ENCODE measurements at regions not wholly inside any gene's neighbourhood (a gene's known extent, or its start where the extent isn't known, plus 50 kb on each side); places are given as distances from the start of the nearest gene placed in this dataset.

- no peaks in the 10 kb centered on the region for H4K20me1 ChIP-seq (ENCODE audit: insufficient read depth)
- H3K79me2 ChIP-seq (ENCODE audit: insufficient read depth, low read depth), result no peaks in the 10 kb centered on the region
- no peaks in the 10 kb centered on the region for H3K4me1 ChIP-seq (ENCODE audit: low read depth, poor library complexity, severe bottlenecking)
- H3K4me2 ChIP-seq, result no peak overlapping the region
- no peaks in the 10 kb centered on the region for H3K27me3 ChIP-seq (ENCODE audit: insufficient read depth, low read depth)
- no peak overlapping the region for H3K4me3 ChIP-seq (IDR thresholded peaks at IDR 0.05; ENCODE audit: insufficient read depth, low read depth, low read length)
- no peak for TF ChIP-seq CTCF (conservative IDR thresholded peaks at IDR 0.05; ENCODE audit: low read depth, low read length)
- H3K27ac ChIP-seq, result no peak overlapping the region
- no peaks in the 10 kb centered on the region for H3K36me3 ChIP-seq (ENCODE audit: insufficient read depth)
- H3K9ac ChIP-seq, result no peak overlapping the region
- H2AFZ ChIP-seq (ENCODE audit: low read depth), result no peak overlapping the region
These were observed 235.0 kb downstream of the PMAIP1 start for GRCh38 chr18:60134806-60135205.

GRCh38 chr18:60130284-60130683, 230.5 kb downstream of the PMAIP1 start:
- H3K36me3 ChIP-seq (ENCODE audit: insufficient read depth), result no peaks in the 10 kb centered on the region
- no peak overlapping the region for H3K27ac ChIP-seq
- no peaks in the 10 kb centered on the region for H4K20me1 ChIP-seq (ENCODE audit: insufficient read depth)
- H3K4me3 ChIP-seq (IDR thresholded peaks at IDR 0.05; ENCODE audit: insufficient read depth, low read depth, low read length), result no peak overlapping the region
- H3K4me1 ChIP-seq (ENCODE audit: low read depth, poor library complexity, severe bottlenecking), result no peaks in the 10 kb centered on the region
- no peak overlapping the region for H2AFZ ChIP-seq (ENCODE audit: low read depth)
- no peak for TF ChIP-seq CTCF (conservative IDR thresholded peaks at IDR 0.05; ENCODE audit: low read depth, low read length)
- H3K27me3 ChIP-seq (ENCODE audit: insufficient read depth, low read depth), result no peaks in the 10 kb centered on the region
- H3K4me2 ChIP-seq, result no peak overlapping the region
- H3K9ac ChIP-seq, result no peak overlapping the region
- no peaks in the 10 kb centered on the region for H3K79me2 ChIP-seq (ENCODE audit: insufficient read depth, low read depth)

GRCh38 chr18:60123031-60123430, 223.2 kb downstream of the PMAIP1 start:
- H3K4me3 ChIP-seq (IDR thresholded peaks at IDR 0.05; ENCODE audit: insufficient read depth, low read depth, low read length), result no peak overlapping the region
- H3K9ac ChIP-seq, result no peak overlapping the region
- no peaks in the 10 kb centered on the region for H3K79me2 ChIP-seq (ENCODE audit: insufficient read depth, low read depth)
- no peak overlapping the region for H3K4me2 ChIP-seq
- no peaks in the 10 kb centered on the region for H3K36me3 ChIP-seq (ENCODE audit: insufficient read depth)
- H3K4me1 ChIP-seq (ENCODE audit: low read depth, poor library complexity, severe bottlenecking), result no peaks in the 10 kb centered on the region
- no peak overlapping the region for H2AFZ ChIP-seq (ENCODE audit: low read depth)
- no peaks in the 10 kb centered on the region for H4K20me1 ChIP-seq (ENCODE audit: insufficient read depth)
- no peak for TF ChIP-seq CTCF (conservative IDR thresholded peaks at IDR 0.05; ENCODE audit: low read depth, low read length)
- H3K27me3 ChIP-seq (ENCODE audit: insufficient read depth, low read depth), result no peaks in the 10 kb centered on the region
- no peak overlapping the region for H3K27ac ChIP-seq

GRCh38 chr18:60122339-60122738, 222.5 kb downstream of the PMAIP1 start:
- Histone ChIP-seq H3K79me2 (ENCODE audit: insufficient read depth, low read depth) (no peaks in the 10 kb centered on the region), H3K27me3 (ENCODE audit: insufficient read depth, low read depth) (no peaks in the 10 kb centered on the region), H3K4me3 (IDR thresholded peaks at IDR 0.05; ENCODE audit: insufficient read depth, low read depth, low read length) (no peak overlapping the region), H3K4me2 (no peak overlapping the region), H4K20me1 (ENCODE audit: insufficient read depth) (no peaks in the 10 kb centered on the region), H2AFZ (ENCODE audit: low read depth) (no peak overlapping the region), H3K36me3 (ENCODE audit: insufficient read depth) (no peaks in the 10 kb centered on the region), H3K9ac (no peak overlapping the region), H3K27ac (no peak overlapping the region), H3K4me1 (ENCODE audit: low read depth, poor library complexity, severe bottlenecking) (no peaks in the 10 kb centered on the region)
- TF ChIP-seq CTCF (conservative IDR thresholded peaks at IDR 0.05; ENCODE audit: low read depth, low read length), result no peak
